ENCODE measurements at regions not wholly inside any gene's neighbourhood (a gene's known extent, or its start where the extent isn't known, plus 50 kb on each side); places are given as distances from the start of the nearest gene placed in this dataset.

DNA sequence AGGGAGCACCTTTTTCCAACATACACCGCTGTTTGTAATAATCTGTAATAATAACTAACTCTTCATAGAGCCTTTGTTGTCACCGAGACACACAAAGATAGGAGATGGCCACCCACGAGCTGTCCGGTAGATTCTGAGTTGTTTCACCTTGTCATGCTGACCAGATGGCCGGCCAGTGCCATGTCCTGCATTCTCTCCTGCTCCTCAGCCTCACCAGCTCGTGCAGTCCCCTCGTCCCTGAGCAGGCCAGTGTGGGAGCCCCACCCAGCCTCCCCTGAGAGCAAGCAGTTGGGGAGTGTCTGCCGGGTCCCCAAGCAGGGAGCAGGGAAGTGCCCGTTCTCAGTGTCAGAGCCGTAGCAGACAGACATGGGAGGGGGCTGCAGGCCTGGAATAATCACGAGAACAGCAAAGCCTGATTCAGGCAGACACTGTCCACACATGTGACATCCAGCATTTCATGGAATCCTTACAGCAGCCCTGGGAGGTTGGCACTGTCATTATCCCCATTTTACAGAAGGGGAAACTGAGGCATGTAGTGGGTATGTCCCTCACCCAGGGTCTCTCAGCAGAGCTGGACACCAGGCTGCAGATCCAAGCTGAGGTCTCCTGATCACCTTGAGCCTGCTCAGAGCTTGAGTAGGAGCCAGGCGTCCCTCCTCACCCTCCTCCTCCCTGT lies 178.5 kb upstream of the CIBAR2 start:
- TF ChIP-seq POLR2AphosphoS5 (IDR thresholded peaks at IDR 0.05; ENCODE audit: low read depth, low read length) = no peak
- TF ChIP-seq POLR2A (IDR thresholded peaks at IDR 0.05; ENCODE audit: low read depth, low read length) = no peak
- no peak for TF ChIP-seq SPI1 (IDR thresholded peaks at IDR 0.05; ENCODE audit: low read depth, low read length)
- no peak for TF ChIP-seq TAF1 (IDR thresholded peaks at IDR 0.05; ENCODE audit: low read depth, low read length)
- TF ChIP-seq PAX5 (IDR thresholded peaks at IDR 0.05; ENCODE audit: insufficient read depth, low read length, severe bottlenecking) = no peak

Data from GM12891 (cell line).